Left lung (tissue), 4 donors: ENCODE measurements at regions not wholly inside any gene's neighbourhood (a gene's known extent, or its start where the extent isn't known, plus 50 kb on each side); places are given as distances from the start of the nearest gene placed in this dataset.

ENCODE experiments used
- ATAC-seq: fragments of 200-7000 bp; cut with Tn5 transposase; one replicate; pipeline ENCODE4 v1.9.1; 2020; ENCODE audit warnings: moderate library complexity
- DNase-seq, 4 donors: peaks; one replicate each; pipeline ENCODE4 v3.0.0-alpha.2; 2013 to 2020
- H3K27ac ChIP-seq, 2 donors: fragments of 200-600 bp; sonication (generic) in 1 of 2; one replicate each; pipeline versions ENCODE4 v1.5.0 to v1.8.0; 2020 to 2021
- H3K27me3 ChIP-seq, 2 donors: fragments of 200-600 bp; sonication (generic) in 1 of 2; one replicate each; pipeline versions ENCODE4 v1.5.0 to v1.8.0; 2020 to 2021
- H3K36me3 ChIP-seq, 2 donors: fragments of 200-600 bp; sonication (generic) in 1 of 2; one replicate each; pipeline versions ENCODE4 v1.5.0 to v1.8.0; 2020 to 2021
- H3K4me1 ChIP-seq, 2 donors: fragments of 200-600 bp; one replicate each; pipeline ENCODE4 v1.8.0; 2021
- H3K4me3 ChIP-seq, 2 donors: fragments of 200-600 bp; sonication (generic) in 1 of 2; one replicate each; pipeline versions ENCODE4 v1.5.0 to v1.8.0; 2020 to 2021; ENCODE audit warnings: mild to moderate bottlenecking in 1 of 2
- H3K9me3 ChIP-seq, 2 donors: fragments of 200-600 bp; sonication (generic) in 1 of 2; one replicate each; pipeline versions ENCODE4 v1.5.0 to v1.8.0; 2020 to 2021
- intact Hi-C, 2 donors: fragments of 100-400 bp; cut with DNase I; formaldehyde crosslinking; loops; one replicate each; pipeline versions ENCODE4 v1.11.2 to v1.14.2; 2022
- TF ChIP-seq, protein P1 (sequence below), 2 donors: fragments of 200-600 bp; sonication (generic) in 1 of 2; IDR thresholded peaks; one replicate each; pipeline versions ENCODE4 v1.5.0 to v1.8.0; 2021; ENCODE audit warnings: antibody characterized with exemption in 2 of 2
- donor health status: DM: no; HTN: yes; CAD: no.
- donor health status: DM: no; HTN: no; CAD: no.

DNA sequence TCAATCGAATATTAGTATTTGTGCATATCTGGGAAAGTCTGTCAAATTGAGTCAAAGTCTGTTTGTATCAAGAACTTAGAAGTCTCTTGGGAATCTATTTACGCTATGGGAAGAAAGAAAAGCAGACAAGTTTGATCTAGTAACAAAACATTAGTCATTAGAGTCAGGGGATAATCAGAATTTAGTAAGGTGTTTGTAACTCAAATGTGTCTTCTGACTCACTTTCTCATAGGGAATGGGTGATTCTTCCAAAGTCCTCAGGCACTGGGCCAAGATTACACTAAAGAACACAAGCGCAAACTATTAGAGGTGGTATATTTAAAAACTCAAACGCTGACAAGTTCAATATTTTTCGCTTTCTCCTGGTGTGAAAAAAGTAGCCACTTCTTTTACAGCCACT, 926.5 kb downstream of the PDHA2 start:
- Histone ChIP-seq H3K36me3 (no peaks in the 10 kb centered on the region), H3K4me1 (no peaks in the 10 kb centered on the region), H3K9me3 (peaks cover 0 to 4% of the 10 kb centered on the region in 2 donors), H3K27ac (no peak overlapping the region), H3K27me3 (no peaks in the 10 kb centered on the region), H3K4me3 (no peak overlapping the region)
- no peak for DNase-seq
- intact Hi-C loops = no loop called here
- TF ChIP-seq, protein P1, sequence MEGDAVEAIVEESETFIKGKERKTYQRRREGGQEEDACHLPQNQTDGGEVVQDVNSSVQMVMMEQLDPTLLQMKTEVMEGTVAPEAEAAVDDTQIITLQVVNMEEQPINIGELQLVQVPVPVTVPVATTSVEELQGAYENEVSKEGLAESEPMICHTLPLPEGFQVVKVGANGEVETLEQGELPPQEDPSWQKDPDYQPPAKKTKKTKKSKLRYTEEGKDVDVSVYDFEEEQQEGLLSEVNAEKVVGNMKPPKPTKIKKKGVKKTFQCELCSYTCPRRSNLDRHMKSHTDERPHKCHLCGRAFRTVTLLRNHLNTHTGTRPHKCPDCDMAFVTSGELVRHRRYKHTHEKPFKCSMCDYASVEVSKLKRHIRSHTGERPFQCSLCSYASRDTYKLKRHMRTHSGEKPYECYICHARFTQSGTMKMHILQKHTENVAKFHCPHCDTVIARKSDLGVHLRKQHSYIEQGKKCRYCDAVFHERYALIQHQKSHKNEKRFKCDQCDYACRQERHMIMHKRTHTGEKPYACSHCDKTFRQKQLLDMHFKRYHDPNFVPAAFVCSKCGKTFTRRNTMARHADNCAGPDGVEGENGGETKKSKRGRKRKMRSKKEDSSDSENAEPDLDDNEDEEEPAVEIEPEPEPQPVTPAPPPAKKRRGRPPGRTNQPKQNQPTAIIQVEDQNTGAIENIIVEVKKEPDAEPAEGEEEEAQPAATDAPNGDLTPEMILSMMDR (IDR thresholded peaks at IDR 0.05) = no peak
- no peak for ATAC-seq

DNA sequence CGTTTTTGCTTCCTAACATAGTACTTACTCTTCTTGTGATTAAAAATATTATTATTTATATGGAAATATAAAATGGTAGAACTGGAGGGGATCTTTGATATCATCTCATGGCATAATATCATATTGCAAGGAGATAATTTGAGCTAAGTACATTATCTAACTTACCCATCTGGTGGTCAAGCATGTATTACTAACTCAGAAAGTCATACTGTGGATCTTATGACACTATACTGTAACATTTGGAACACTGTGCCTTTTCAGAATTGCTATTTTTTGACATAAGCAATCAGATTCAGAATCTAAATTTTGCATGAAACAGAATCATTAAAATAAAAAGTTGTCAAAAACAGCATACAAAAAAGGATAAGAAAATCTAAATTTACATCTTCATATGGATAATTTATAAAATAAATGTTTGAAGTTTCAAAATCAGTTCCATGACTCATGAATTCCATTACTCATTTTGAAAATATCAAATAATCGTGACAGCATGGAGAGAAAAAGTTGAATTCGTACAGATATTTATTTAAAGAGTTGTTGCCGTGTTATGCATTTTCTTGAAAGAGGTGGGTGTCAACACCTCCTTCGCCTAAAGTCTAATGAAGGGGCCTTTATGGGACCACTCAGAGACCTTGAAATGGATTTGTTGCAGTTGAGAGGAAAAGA, 928.1 kb downstream of the PDHA2 start:
- intact Hi-C loops = no loop called here
- ATAC-seq = no peak

DNA sequence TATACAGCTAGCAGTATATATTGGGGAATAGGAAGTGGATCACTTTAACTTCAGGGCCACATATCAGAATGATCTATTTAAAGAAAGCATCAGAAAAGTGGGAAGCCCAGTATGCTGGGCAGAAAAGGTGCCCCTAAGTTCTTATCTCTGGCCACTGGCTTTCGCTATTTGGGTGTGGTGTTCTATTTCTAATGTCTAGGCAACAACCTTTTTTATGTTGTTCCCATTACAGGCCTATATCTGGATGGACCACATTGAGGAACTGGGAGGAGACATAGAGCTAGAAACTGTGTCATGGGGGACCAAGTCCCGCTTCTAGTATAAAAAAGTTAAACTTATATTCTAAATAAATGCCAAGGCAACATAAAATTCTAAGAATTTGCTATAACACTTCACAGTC, 935.6 kb downstream of the PDHA2 start:
- H3K36me3 ChIP-seq = no peaks in the 10 kb centered on the region
- no peaks in the 10 kb centered on the region for H3K27me3 ChIP-seq
- ATAC-seq = no peak
- no peak overlapping the region for H3K4me3 ChIP-seq
- H3K4me1 ChIP-seq = no peaks in the 10 kb centered on the region
- peaks cover 0 to 4% of the 10 kb centered on the region in 2 donors for H3K9me3 ChIP-seq
- DNase-seq = no peak
- TF ChIP-seq, protein P1 (IDR thresholded peaks at IDR 0.05) = no peak
- intact Hi-C loops = no loop called here
- no peak overlapping the region for H3K27ac ChIP-seq

More for the DNA sequence above, 928.1 kb downstream of the PDHA2 start:
- DNase-seq = no peak
- no peak overlapping the region for H3K4me3 ChIP-seq
- H3K9me3 ChIP-seq = peaks cover 0 to 4% of the 10 kb centered on the region in 2 donors
- H3K4me1 ChIP-seq = no peaks in the 10 kb centered on the region
- H3K36me3 ChIP-seq = no peaks in the 10 kb centered on the region
- no peaks in the 10 kb centered on the region for H3K27me3 ChIP-seq
- H3K27ac ChIP-seq = no peak overlapping the region
- TF ChIP-seq, protein P1 (IDR thresholded peaks at IDR 0.05) = no peak

DNA sequence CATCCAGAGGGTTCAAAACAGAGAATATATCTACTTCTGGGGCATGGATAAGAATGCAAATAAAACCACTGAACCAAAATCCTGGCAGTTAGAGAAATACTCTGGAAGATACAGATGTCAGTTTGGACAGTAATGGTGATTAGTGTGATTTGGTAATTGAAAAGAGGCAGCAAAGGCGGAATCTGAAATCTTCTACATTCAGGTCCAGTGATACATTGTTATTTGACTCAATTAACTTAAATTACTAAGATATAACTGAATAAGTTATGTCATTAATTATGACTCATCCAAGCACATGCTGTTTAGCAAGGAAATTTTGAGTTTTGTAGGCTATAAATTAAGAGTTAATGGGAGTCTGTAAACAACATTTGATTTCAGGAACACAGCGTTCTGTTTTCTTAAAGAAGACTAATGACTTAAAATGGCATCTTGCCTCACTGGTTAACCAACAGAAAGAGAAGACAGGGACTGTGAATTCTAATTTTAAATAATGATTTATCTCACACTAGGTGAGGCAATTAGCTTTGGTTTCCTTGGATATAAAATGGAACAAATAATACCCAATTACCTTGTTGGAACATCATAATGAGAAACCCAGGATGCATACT, 937.1 kb downstream of the PDHA2 start:
- no peak overlapping the region for H3K27ac ChIP-seq
- DNase-seq = no peak
- no peak for ATAC-seq

DNA sequence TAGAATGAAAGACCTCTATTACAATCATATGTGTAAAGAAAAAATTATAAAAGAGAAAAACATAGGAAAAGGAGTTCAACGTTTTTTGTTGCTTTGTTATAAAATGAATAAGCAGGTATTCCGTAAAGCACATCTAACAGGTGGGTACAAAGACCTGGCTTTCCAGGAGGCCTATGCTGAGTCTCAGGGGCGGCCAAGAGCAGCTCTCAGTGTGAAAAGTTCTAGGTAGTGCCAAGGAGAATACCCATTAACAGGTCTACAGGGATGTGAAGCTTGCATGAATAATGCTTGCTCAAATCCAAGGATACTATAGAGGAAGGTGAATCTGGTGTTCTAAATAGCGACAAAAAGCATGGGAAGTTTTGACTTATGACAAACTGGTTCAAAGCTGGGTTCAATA, 944.4 kb downstream of the PDHA2 start:
- ATAC-seq (no peak), DNase-seq (no peak)
- Histone ChIP-seq H3K27ac (no peak overlapping the region), H3K9me3 (no peaks in the 10 kb centered on the region), H3K36me3 (no peaks in the 10 kb centered on the region), H3K27me3 (no peaks in the 10 kb centered on the region), H3K4me1 (no peaks in the 10 kb centered on the region), H3K4me3 (no peak overlapping the region)
- intact Hi-C loops = no loop called here
- TF ChIP-seq, protein P1 (IDR thresholded peaks at IDR 0.05) = no peak

More for the DNA sequence above, 937.1 kb downstream of the PDHA2 start:
- no peaks in the 10 kb centered on the region for H3K36me3 ChIP-seq
- intact Hi-C loops = no loop called here
- H3K9me3 ChIP-seq = peaks cover 0 to 4% of the 10 kb centered on the region in 2 donors
- H3K4me3 ChIP-seq = no peak overlapping the region
- no peaks in the 10 kb centered on the region for H3K27me3 ChIP-seq
- H3K4me1 ChIP-seq = no peaks in the 10 kb centered on the region
- TF ChIP-seq, protein P1 (IDR thresholded peaks at IDR 0.05) = no peak
